GM06990 (cell line): ENCODE measurements at regions not wholly inside any gene's neighbourhood (a gene's known extent, or its start where the extent isn't known, plus 50 kb on each side); places are given as distances from the start of the nearest gene placed in this dataset.

Experiments
- DNase-seq: peaks from one replicate; pipeline ENCODE4 v3.0.0-alpha.2; 2011; ENCODE audit not compliant: insufficient read length; ENCODE audit errors: extremely low read depth
- H3K27me3 ChIP-seq: replicated peaks from 2 replicates; pipeline ENCODE4 v1.6.0; 2011; ENCODE audit warnings: low read length; ENCODE audit not compliant: control insufficient read depth, insufficient read depth
- H3K36me3 ChIP-seq: 2 replicates; pipeline ENCODE4 v1.5.1; 2011; ENCODE audit warnings: low read length; ENCODE audit not compliant: control insufficient read depth, insufficient read depth
- H3K4me3 ChIP-seq: replicated peaks from 2 replicates; pipeline ENCODE4 v1.5.1; 2011; ENCODE audit warnings: low read depth, mild to moderate bottlenecking, control low read depth, low read length
- CTCF ChIP-seq: IDR thresholded peaks from 2 replicates; pipeline ENCODE4 v1.5.1; 2011; ENCODE audit warnings: low read length, control low read depth, mild to moderate bottlenecking, inconsistent platforms; ENCODE audit not compliant: insufficient read depth, poor library complexity, severe bottlenecking

GRCh38 chr11:91952056-91952455, 272.6 kb upstream of the FAT3 start:
- no peaks in the 10 kb centered on the region for H3K36me3 ChIP-seq
- no peaks in the 10 kb centered on the region for H3K27me3 ChIP-seq
- no peak for DNase-seq
- H3K4me3 ChIP-seq, result no peak overlapping the region
- TF ChIP-seq CTCF, result no peak

GRCh38 chr11:91947215-91947820, 277.3 kb upstream of the FAT3 start:
- H3K27me3 ChIP-seq, result no peaks in the 10 kb centered on the region
- H3K4me3 ChIP-seq, result no peak overlapping the region
- no peak for DNase-seq
- H3K36me3 ChIP-seq, result no peaks in the 10 kb centered on the region
- no peak for TF ChIP-seq CTCF

GRCh38 chr11:91946397-91946951, 278.1 kb upstream of the FAT3 start:
- Histone ChIP-seq H3K27me3 (no peaks in the 10 kb centered on the region), H3K36me3 (no peaks in the 10 kb centered on the region), H3K4me3 (no peak overlapping the region)
- DNase-seq, result no peak
- TF ChIP-seq CTCF, result no peak

GRCh38 chr11:91935120-91935519, 289.5 kb upstream of the FAT3 start:
- no peak for DNase-seq
- Histone ChIP-seq H3K4me3 (no peak overlapping the region), H3K36me3 (no peaks in the 10 kb centered on the region), H3K27me3 (no peaks in the 10 kb centered on the region)
- no peak for TF ChIP-seq CTCF

- H3K36me3 ChIP-seq, result no peaks in the 10 kb centered on the region
- no peaks in the 10 kb centered on the region for H3K27me3 ChIP-seq
- H3K4me3 ChIP-seq, result no peak overlapping the region
- DNase-seq, result no peak
- TF ChIP-seq CTCF, result no peak
Observed at GRCh38 chr11:91932151-91932821, 292.3 kb upstream of the FAT3 start.

GRCh38 chr11:91927448-91927847, 297.2 kb upstream of the FAT3 start:
- no peak for TF ChIP-seq CTCF
- Histone ChIP-seq H3K27me3 (no peaks in the 10 kb centered on the region), H3K4me3 (no peak overlapping the region), H3K36me3 (no peaks in the 10 kb centered on the region)
- no peak for DNase-seq
